H9 (cell line): ENCODE measurements at regions not wholly inside any gene's neighbourhood (a gene's known extent, or its start where the extent isn't known, plus 50 kb on each side); places are given as distances from the start of the nearest gene placed in this dataset.

Experiments
- DNase-seq: peaks from one replicate; pipeline ENCODE4 v3.0.0-alpha.2; 2017
- H2AFZ ChIP-seq: one replicate; pipeline ENCODE4 v1.6.1; 2013; ENCODE audit warnings: mild to moderate bottlenecking, low read length, control low read depth, moderate library complexity
- H2AK5ac ChIP-seq: 2 replicates; pipeline ENCODE4 v1.6.1; 2013; ENCODE audit warnings: low read length, control low read depth, mixed read lengths; ENCODE audit not compliant: insufficient read length
- H2BK120ac ChIP-seq: one replicate; pipeline ENCODE4 v1.6.1; 2013; ENCODE audit warnings: low read depth, mild to moderate bottlenecking, low read length, control low read depth, inconsistent platforms; ENCODE audit not compliant: poor library complexity, severe bottlenecking
- H2BK12ac ChIP-seq: 2 replicates; pipeline ENCODE4 v1.6.1; 2013; ENCODE audit warnings: low read length, control low read depth, mixed read lengths, low read depth; ENCODE audit not compliant: insufficient read length
- H2BK15ac ChIP-seq: 2 replicates; pipeline ENCODE4 v1.6.1; 2013; ENCODE audit warnings: low read depth, low read length, control low read depth
- H2BK20ac ChIP-seq: one replicate; pipeline ENCODE4 v1.6.1; 2013; ENCODE audit warnings: low read depth, mild to moderate bottlenecking, low read length, control low read depth, inconsistent platforms; ENCODE audit not compliant: poor library complexity, severe bottlenecking
- H2BK5ac ChIP-seq: 2 replicates; pipeline ENCODE4 v1.6.1; 2013; ENCODE audit warnings: low read length, control low read depth, mixed read lengths; ENCODE audit not compliant: insufficient read length
- H3K14ac ChIP-seq: 2 replicates; pipeline ENCODE4 v1.6.1; 2013; ENCODE audit warnings: low read length, control low read depth; ENCODE audit not compliant: insufficient read depth
- H3K18ac ChIP-seq: 2 replicates; pipeline ENCODE4 v1.6.1; 2013; ENCODE audit warnings: low read depth, mild to moderate bottlenecking, mixed read lengths, low read length, control low read depth; ENCODE audit not compliant: insufficient read length
- H3K23ac ChIP-seq: 2 replicates; pipeline ENCODE4 v1.6.1; 2013; ENCODE audit warnings: low read length, control low read depth, mixed read lengths, low read depth; ENCODE audit not compliant: insufficient read length
- H3K23me2 ChIP-seq: 2 replicates; pipeline ENCODE4 v1.6.1; 2013; ENCODE audit warnings: low read depth, mild to moderate bottlenecking, mixed read lengths, low read length, control low read depth; ENCODE audit not compliant: insufficient read length, poor library complexity, severe bottlenecking
- H3K27ac ChIP-seq: 2 replicates; pipeline ENCODE4 v1.5.1; 2013; ENCODE audit warnings: low read length, control low read depth, mixed read lengths, low read depth; ENCODE audit not compliant: insufficient read length
- H3K27me3 ChIP-seq: 2 replicates; pipeline ENCODE4 v1.6.1; 2013; ENCODE audit warnings: low read length, control low read depth, inconsistent platforms; ENCODE audit not compliant: insufficient read depth
- H3K4ac ChIP-seq: 2 replicates; pipeline ENCODE4 v1.6.1; 2013; ENCODE audit warnings: low read depth, mild to moderate bottlenecking, control low read depth, inconsistent platforms, low read length, moderate library complexity
- H3K4me1 ChIP-seq: 2 replicates; pipeline ENCODE4 v1.6.1; 2013; ENCODE audit warnings: low read length, control low read depth, inconsistent platforms; ENCODE audit not compliant: insufficient read depth
- H3K4me2 ChIP-seq: 2 replicates; pipeline ENCODE4 v1.6.1; 2013; ENCODE audit warnings: low read length, control low read depth, mixed read lengths; ENCODE audit not compliant: insufficient read length, insufficient read depth
- H3K56ac ChIP-seq: 2 replicates; pipeline ENCODE4 v1.6.1; 2013; ENCODE audit warnings: low read depth, mild to moderate bottlenecking, mixed read lengths, low read length, control low read depth; ENCODE audit not compliant: insufficient read length
- H3K79me1 ChIP-seq: 2 replicates; pipeline ENCODE4 v1.6.1; 2013; ENCODE audit warnings: low read depth, mild to moderate bottlenecking, moderate library complexity, low read length, control low read depth, inconsistent platforms; ENCODE audit not compliant: insufficient read depth, poor library complexity, severe bottlenecking
- H3K79me2 ChIP-seq: 2 replicates; pipeline ENCODE4 v1.6.1; 2013; ENCODE audit warnings: low read length, control low read depth, inconsistent platforms; ENCODE audit not compliant: insufficient read depth
- H3K9ac ChIP-seq: 2 replicates; pipeline ENCODE4 v1.6.1; 2013; ENCODE audit warnings: low read length, control low read depth, mixed read lengths; ENCODE audit not compliant: insufficient read length; ENCODE audit errors: extremely low read depth
- H3K9me3 ChIP-seq: one replicate; pipeline ENCODE4 v1.6.1; 2013; ENCODE audit warnings: low read depth, low read length, inconsistent platforms; ENCODE audit not compliant: control insufficient read depth
- H3T11ph ChIP-seq: one replicate; pipeline ENCODE4 v1.6.1; 2013; ENCODE audit warnings: mild to moderate bottlenecking, low read length, control low read depth, inconsistent platforms
- H4K20me1 ChIP-seq: one replicate; pipeline ENCODE4 v1.6.1; 2013; ENCODE audit not compliant: control insufficient read depth, insufficient read length, insufficient read depth
- H4K5ac ChIP-seq: 2 replicates; pipeline ENCODE4 v1.6.1; 2013; ENCODE audit warnings: low read depth, mild to moderate bottlenecking, mixed read lengths, low read length, control low read depth; ENCODE audit not compliant: insufficient read length
- H4K8ac ChIP-seq: replicated peaks from 2 replicates; pipeline ENCODE4 v1.6.1; 2013; ENCODE audit warnings: low read length, control low read depth, mixed read lengths, low read depth; ENCODE audit not compliant: insufficient read length
- H4K91ac ChIP-seq: 2 replicates; pipeline ENCODE4 v1.6.1; 2013; ENCODE audit warnings: low read depth, mild to moderate bottlenecking, moderate library complexity, mixed read lengths, low read length, control low read depth; ENCODE audit not compliant: insufficient read length
- H3K27ac Mint-ChIP-seq, 3 experiments: 2 replicates in 2 of 3; 3 replicates in 1 of 3; pipeline ENCODE4 v1.8.0; 2020 to 2021; ENCODE audit warnings: mixed read lengths in 3 of 3, mild to moderate bottlenecking in 1 of 3, moderate library complexity in 1 of 3
- H3K27me3 Mint-ChIP-seq: 2 replicates; pipeline ENCODE4 v1.8.0; 2021; ENCODE audit warnings: low read depth, mild to moderate bottlenecking, moderate library complexity, mixed read lengths
- H3K36me3 Mint-ChIP-seq, 3 experiments: 2 replicates in 2 of 3; 3 replicates in 1 of 3; pipeline ENCODE4 v1.8.0; 2020 to 2021; ENCODE audit warnings: low read depth in 3 of 3, mixed read lengths in 3 of 3; ENCODE audit not compliant: insufficient read depth in 1 of 3
- H3K4me1 Mint-ChIP-seq, 2 experiments: 2 replicates each; pipeline ENCODE4 v1.8.0; 2020; ENCODE audit warnings: mixed read lengths in 2 of 2
- H3K4me3 Mint-ChIP-seq, 2 experiments: 2 replicates in 1 of 2; 3 replicates in 1 of 2; pipeline ENCODE4 v1.8.0; 2020 to 2021; ENCODE audit warnings: mild to moderate bottlenecking in 2 of 2, mixed read lengths in 2 of 2, moderate library complexity in 1 of 2
- H3K9me3 Mint-ChIP-seq, 2 experiments: 2 replicates in 1 of 2; 3 replicates in 1 of 2; pipeline ENCODE4 v1.8.0; 2020; ENCODE audit warnings: mild to moderate bottlenecking in 2 of 2, mixed read lengths in 2 of 2, moderate library complexity in 1 of 2
- WGBS: extraction: QIAGEN DNeasy Blood & Tissue Kit; methylation state at CpG from one replicate; pipeline ENCODE4 v1.1.7; 2013; ENCODE audit warnings: missing lambda C conversion rate, low lambda C conversion rate, mixed read lengths; ENCODE audit not compliant: insufficient read length; ENCODE audit errors: extremely low coverage; 5-methylcytosine and 5-hydroxymethylcytosine counted together
- TF ChIP-seq, protein P1 (sequence below): fragments of 200-600 bp; sonication (generic); conservative IDR thresholded peaks from 3 replicates; pipeline ENCODE4 v1.8.0; 2021; ENCODE audit warnings: antibody characterized with exemption, mild to moderate bottlenecking

GRCh38 chr13:74032325-74032724, 101.9 kb downstream of the KLF12 start:
- Histone ChIP-seq H3K14ac (no peak overlapping the region), H2BK20ac (no peak overlapping the region), H3K79me2 (no peaks in the 10 kb centered on the region), H3T11ph (no peak overlapping the region), H3K23ac (no peak overlapping the region), H2AK5ac (no peak overlapping the region), H2BK12ac (no peak overlapping the region), H3K9me3 (no peaks in the 10 kb centered on the region), H2AFZ (no peak overlapping the region), H3K4me2 (no peak overlapping the region), H4K8ac (no peak overlapping the region), H3K4ac (no peak overlapping the region), H4K91ac (no peak overlapping the region), H3K56ac (no peak overlapping the region), H2BK5ac (no peak overlapping the region), H3K9ac (no peak overlapping the region), H3K27me3 (no peaks in the 10 kb centered on the region), H3K4me1 (peaks cover 3% of the 10 kb centered on the region; the same call in 1 of the 2 replicates), H2BK15ac (no peak overlapping the region), H3K18ac (no peak overlapping the region), H3K27ac (no peak overlapping the region), H4K5ac (no peak overlapping the region), H2BK120ac (no peak overlapping the region), H3K23me2 (no peaks in the 10 kb centered on the region), H3K79me1 (no peaks in the 10 kb centered on the region), H4K20me1 (no peaks in the 10 kb centered on the region)
- no peak for DNase-seq
- WGBS = no CpG with 5 or more reads among the region's 4 CpGs
- no peaks in the 10 kb centered on the region for H3K9me3 Mint-ChIP-seq
- peaks cover 40 to 45% of the 10 kb centered on the region in 2 experiments for H3K4me1 Mint-ChIP-seq
- no peak overlapping the region for H3K4me3 Mint-ChIP-seq
- no peaks in the 10 kb centered on the region; a peak in 1 of 7 replicates for H3K36me3 Mint-ChIP-seq
- TF ChIP-seq, protein P1, sequence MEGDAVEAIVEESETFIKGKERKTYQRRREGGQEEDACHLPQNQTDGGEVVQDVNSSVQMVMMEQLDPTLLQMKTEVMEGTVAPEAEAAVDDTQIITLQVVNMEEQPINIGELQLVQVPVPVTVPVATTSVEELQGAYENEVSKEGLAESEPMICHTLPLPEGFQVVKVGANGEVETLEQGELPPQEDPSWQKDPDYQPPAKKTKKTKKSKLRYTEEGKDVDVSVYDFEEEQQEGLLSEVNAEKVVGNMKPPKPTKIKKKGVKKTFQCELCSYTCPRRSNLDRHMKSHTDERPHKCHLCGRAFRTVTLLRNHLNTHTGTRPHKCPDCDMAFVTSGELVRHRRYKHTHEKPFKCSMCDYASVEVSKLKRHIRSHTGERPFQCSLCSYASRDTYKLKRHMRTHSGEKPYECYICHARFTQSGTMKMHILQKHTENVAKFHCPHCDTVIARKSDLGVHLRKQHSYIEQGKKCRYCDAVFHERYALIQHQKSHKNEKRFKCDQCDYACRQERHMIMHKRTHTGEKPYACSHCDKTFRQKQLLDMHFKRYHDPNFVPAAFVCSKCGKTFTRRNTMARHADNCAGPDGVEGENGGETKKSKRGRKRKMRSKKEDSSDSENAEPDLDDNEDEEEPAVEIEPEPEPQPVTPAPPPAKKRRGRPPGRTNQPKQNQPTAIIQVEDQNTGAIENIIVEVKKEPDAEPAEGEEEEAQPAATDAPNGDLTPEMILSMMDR = no peak
- H3K27ac Mint-ChIP-seq = peak overlapping the region in 1 of 3 experiments; percentile 12; a peak in 1 of 7 replicates
- H3K27me3 Mint-ChIP-seq = no peaks in the 10 kb centered on the region
